ENCODE measurements at regions not wholly inside any gene's neighbourhood (a gene's known extent, or its start where the extent isn't known, plus 50 kb on each side); places are given as distances from the start of the nearest gene placed in this dataset.

- Histone ChIP-seq H3K27ac (ENCODE audit: low read length) (no peak overlapping the region), H3K79me2 (replicated peaks; ENCODE audit: insufficient read depth, low read length) (no peaks in the 10 kb centered on the region), H4K20me1 (ENCODE audit: insufficient read depth) (no peaks in the 10 kb centered on the region), H3K4me2 (ENCODE audit: low read length) (no peak overlapping the region), H3F3A (ENCODE audit: insufficient read depth, low read length, poor library complexity, severe bottlenecking) (no peaks in the 10 kb centered on the region), H3K9ac (ENCODE audit: low read length) (no peak overlapping the region), H3K27me3 (ENCODE audit: insufficient read depth, low read depth, low read length) (no peaks in the 10 kb centered on the region), H2AFZ (ENCODE audit: low read depth, low read length) (no peak overlapping the region), H3K9me3 (ENCODE audit: low read length) (no peaks in the 10 kb centered on the region), H3K4me3 (ENCODE audit: low read length) (no peak overlapping the region), H3K9me2 (ENCODE audit: insufficient read depth, low read length) (no peaks in the 10 kb centered on the region), H3K36me3 (ENCODE audit: insufficient read depth, low read length) (no peaks in the 10 kb centered on the region)
- no peak for TF ChIP-seq MXI1 (conservative IDR thresholded peaks at IDR 0.05; ENCODE audit: poor library complexity, severe bottlenecking)
- TF ChIP-seq REST (IDR thresholded peaks at IDR 0.05; ENCODE audit: borderline replicate concordance), result no peak
- TF ChIP-seq SMC3 (conservative IDR thresholded peaks at IDR 0.05; ENCODE audit: poor library complexity), result no peak
- TF ChIP-seq EP300 (conservative IDR thresholded peaks at IDR 0.05; ENCODE audit: poor library complexity, severe bottlenecking), result no peak
- TF ChIP-seq TAF1 (IDR thresholded peaks at IDR 0.05; ENCODE audit: low read depth), result no peak
These were observed 360.3 kb upstream of the CXorf51B start for GRCh38 chrX:146449243-146449642.

GRCh38 chrX:146451136-146451535 is 358.4 kb upstream of the CXorf51B start:
- H3F3A ChIP-seq (ENCODE audit: insufficient read depth, low read length, poor library complexity, severe bottlenecking), result no peaks in the 10 kb centered on the region
- no peak overlapping the region for H3K9ac ChIP-seq (ENCODE audit: low read length)
- H3K9me2 ChIP-seq (ENCODE audit: insufficient read depth, low read length), result no peaks in the 10 kb centered on the region
- TF ChIP-seq POLR2AphosphoS5 (IDR thresholded peaks at IDR 0.05) (no peak), EZH2 (IDR thresholded peaks at IDR 0.05; ENCODE audit: borderline replicate concordance, insufficient read depth, low read length, poor library complexity, severe bottlenecking) (no peak), MXI1 (conservative IDR thresholded peaks at IDR 0.05; ENCODE audit: poor library complexity, severe bottlenecking) (no peak), CTCF (IDR thresholded peaks at IDR 0.05; ENCODE audit: poor library complexity, severe bottlenecking) (no peak), REST (IDR thresholded peaks at IDR 0.05; ENCODE audit: borderline replicate concordance) (no peak), SMC3 (conservative IDR thresholded peaks at IDR 0.05; ENCODE audit: poor library complexity) (no peak), TAF1 (IDR thresholded peaks at IDR 0.05; ENCODE audit: low read depth) (no peak), RAD21 (conservative IDR thresholded peaks at IDR 0.05) (no peak)
- H3K27ac ChIP-seq (ENCODE audit: low read length), result no peak overlapping the region
- H3K36me3 ChIP-seq (ENCODE audit: insufficient read depth, low read length), result no peaks in the 10 kb centered on the region
- H3K27me3 ChIP-seq (ENCODE audit: insufficient read depth, low read depth, low read length), result no peaks in the 10 kb centered on the region
- H2AFZ ChIP-seq (ENCODE audit: low read depth, low read length), result no peak overlapping the region
- H4K20me1 ChIP-seq (ENCODE audit: insufficient read depth), result no peaks in the 10 kb centered on the region
- H3K4me3 ChIP-seq (ENCODE audit: low read length), result no peak overlapping the region
- H3K9me3 ChIP-seq (ENCODE audit: low read length), result no peaks in the 10 kb centered on the region
- H3K79me2 ChIP-seq (replicated peaks; ENCODE audit: insufficient read depth, low read length), result no peaks in the 10 kb centered on the region
- H3K4me2 ChIP-seq (ENCODE audit: low read length), result no peak overlapping the region

All from neural cell (in vitro differentiated cells).